NOMO-1 treated with DMSO at 0.1 percent for 48 hours (cell line): ENCODE measurements at regions not wholly inside any gene's neighbourhood (a gene's known extent, or its start where the extent isn't known, plus 50 kb on each side); places are given as distances from the start of the nearest gene placed in this dataset.
"Not testable (repeated sequence)": the region's sequence is repeated elsewhere in the genome, so short reads cannot be mapped to it uniquely, and the experiment has no call there.

Experiments used
- DNase-seq: peaks from one replicate; lab custom pipeline; 2025; ENCODE audit not compliant: unreplicated experiment; lab: John Stamatoyannopoulos, UW

DNA sequence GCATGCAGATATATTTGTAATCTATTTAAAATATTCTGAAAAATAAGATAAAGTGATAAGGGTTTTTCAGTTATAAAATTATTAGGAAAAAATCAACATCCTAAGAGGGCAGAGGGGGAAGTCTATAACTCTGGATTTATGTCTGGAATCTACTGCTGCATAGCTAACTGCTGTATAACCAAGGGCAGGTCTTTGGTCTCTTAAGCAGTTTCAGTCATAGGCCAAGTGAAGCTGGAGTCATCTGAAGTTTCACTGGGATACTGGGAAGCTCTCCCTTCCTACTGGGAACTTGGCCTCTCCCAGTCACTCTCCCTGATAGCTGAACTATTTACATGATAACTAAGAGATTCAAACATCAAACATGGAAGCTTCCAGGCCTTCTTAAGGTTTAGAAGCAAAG lies 1409.9 kb upstream of the PCDH7 start:
- no peak for DNase-seq

- DNase-seq: no peak
These were observed 1408.9 kb upstream of the PCDH7 start for GRCh38 chr4:29311247-29311646.

- no peak for DNase-seq
These were observed 1400.4 kb upstream of the PCDH7 start for GRCh38 chr4:29319663-29320340.

GRCh38 chr4:29320947-29321620 lies 1399.1 kb upstream of the PCDH7 start:
- DNase-seq: no peak

DNA sequence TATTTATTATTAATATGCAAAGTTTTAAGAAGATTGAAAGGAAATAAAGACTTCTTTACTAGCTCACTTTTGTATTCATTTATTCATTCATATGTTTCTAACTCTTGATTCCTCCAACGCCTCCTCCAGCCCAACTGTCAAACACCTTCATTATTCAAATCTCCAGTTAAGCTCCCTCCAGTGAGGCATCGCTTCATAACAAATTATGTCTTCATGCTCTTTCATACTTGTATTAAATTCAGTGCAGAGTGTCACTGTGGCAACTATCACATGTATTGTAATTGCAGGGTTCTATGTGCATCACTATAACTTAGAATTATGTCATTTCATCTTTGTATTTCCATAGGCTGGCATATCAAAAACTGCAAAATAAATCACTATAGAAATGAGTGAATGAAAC lies 1394.2 kb upstream of the PCDH7 start:
- DNase-seq: no peak

GRCh38 chr4:29326816-29327215 lies 1393.4 kb upstream of the PCDH7 start:
- no peak for DNase-seq

- no peak for DNase-seq
These were observed 1383.3 kb upstream of the PCDH7 start for GRCh38 chr4:29336861-29337260.

- DNase-seq: no peak
These were observed 1347.2 kb upstream of the PCDH7 start for GRCh38 chr4:29372971-29373370.

DNA sequence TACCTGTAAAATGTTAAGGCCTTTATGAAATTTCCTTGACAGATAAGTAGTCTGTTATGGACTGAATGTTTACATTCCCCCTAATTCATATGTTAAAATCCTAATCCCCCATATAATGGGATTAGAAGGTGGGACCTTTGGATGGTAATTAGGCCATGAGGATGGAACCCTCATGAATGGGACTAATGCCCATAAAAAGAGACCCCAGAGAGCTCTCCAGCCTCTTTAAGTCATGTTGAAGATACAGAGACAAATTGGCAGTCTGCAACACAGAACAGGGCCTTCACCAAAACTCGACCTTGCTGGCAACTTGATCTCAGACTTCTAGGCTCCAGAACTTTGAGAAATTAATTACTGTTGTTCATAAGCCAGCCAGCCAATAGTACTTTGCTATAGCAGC lies 1344.5 kb upstream of the PCDH7 start:
- no peak for DNase-seq

- not testable (repeated sequence) for DNase-seq
These were observed 1341.9 kb upstream of the PCDH7 start for GRCh38 chr4:29378237-29378636.

DNA sequence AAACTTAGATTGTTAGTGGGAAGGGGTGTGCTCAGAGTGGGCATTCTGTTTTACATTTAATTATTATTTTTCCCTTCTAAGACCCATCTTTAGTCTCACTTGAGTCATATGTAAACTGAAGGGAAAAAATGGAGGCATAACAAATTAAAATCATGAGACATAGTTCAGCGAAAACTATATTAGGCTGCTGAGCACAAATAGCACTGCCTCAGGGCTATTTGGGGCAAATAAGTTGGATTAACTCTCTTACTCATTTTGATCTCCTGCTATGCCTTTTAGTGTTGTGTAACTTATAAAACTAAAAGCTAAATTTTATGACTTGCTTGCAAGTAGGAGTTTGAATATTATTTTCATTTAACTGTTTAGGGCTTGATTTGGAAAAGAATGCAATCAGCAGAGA lies 1329.2 kb upstream of the PCDH7 start:
- DNase-seq: no peak

DNA sequence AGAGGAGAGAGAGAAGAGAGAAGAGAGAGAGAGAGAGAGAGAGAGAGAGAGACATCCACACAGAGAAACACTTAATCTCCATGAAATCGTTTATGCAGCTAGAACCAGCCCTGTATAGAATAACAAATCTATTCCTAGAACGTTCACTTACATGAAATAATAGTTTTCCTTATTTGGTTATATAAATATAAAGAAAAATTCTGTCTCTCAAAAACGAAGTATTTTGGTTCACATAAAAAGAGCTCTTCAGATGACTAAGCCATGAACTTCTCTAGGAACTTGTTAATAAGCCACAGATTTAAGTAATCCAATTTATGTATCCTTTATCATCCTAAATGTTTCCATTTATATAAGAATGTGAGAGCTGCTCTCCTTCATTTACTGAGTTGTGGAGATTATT lies 1315.1 kb upstream of the PCDH7 start:
- no peak for DNase-seq

GRCh38 chr4:29415771-29416170 lies 1304.4 kb upstream of the PCDH7 start:
- no peak for DNase-seq

DNA sequence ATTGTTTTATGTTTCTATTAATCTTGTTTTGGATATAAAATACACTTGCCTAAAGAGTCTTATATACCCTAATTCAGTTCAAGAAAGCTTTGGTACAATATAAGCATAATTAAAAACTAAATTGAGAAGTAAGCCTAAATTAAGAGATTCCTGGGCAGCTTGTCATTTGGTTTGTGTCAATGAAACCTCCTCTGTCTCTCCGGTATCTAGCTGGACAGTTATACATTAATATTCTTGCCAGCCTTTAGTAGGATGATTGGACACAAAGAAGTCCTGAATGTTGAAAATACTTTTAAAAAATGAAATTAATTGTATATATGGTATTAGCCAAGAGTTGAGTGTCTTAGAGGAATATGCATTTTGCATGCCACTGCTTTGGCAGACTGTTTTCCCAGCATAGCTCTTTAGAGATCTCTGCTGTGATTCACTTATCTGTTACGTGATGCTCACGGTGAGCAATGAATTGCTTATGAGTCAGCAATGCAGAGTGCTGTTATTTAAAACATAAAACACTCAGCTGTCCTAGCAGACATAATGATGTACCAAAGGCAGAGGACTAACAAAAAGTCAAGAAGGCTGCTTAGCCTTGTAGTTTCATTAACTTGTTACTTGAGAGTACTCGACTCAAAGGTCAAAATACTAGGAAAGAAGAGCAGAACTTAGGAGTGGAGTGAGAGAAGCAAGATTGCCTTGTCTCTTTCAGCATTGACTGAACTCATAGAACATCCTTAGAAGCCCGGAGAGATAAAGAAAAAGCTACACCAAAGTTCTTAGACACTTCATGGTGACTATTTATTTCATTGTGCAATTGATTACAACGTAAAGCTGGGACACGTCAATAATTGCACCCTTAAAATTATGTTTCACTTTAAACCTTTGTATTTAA lies 1296.1 kb upstream of the PCDH7 start:
- no peak for DNase-seq

DNA sequence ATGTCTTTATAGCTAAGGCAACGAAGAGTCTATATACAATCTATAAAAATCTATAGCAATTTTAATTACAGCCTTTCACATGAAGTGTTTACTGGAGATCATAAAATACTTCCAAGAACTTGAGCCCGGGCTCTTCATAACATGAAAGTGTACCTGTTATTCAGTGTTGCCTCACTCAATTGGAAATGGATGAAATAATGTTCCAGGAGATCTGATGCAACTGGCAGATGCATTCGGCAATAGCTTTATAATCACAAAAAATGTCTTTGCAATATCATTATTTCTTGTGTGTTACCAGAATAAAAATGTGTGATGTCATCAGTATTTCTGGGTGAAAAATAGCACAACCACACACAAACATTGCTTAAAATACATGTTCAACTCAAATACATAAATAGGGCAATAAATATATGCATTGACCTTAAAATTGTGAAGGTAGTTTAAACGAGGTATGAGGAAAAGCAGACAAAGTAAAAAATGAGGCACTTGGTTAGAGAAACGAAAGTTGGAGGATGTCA lies 1266.8 kb upstream of the PCDH7 start:
- DNase-seq: no peak

DNA sequence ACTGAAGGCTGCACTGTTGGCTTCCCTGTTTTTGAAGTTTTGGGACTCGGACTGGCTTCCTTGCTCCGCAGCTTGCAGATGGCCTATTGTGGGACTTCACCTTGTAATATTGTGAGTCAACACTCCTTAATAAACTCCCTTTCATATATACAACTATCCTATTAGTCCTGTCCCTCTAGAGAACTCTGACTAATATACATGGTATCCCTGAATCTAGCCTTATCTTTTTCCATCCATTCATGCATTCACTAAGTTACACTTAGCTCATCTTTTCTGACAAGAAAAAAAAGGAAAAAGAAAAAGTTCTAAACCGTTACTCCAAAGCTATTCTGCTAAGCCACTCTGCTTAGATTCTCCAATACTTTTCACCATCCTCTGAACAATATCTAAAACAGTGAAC lies 1260.2 kb upstream of the PCDH7 start:
- DNase-seq: no peak

DNA sequence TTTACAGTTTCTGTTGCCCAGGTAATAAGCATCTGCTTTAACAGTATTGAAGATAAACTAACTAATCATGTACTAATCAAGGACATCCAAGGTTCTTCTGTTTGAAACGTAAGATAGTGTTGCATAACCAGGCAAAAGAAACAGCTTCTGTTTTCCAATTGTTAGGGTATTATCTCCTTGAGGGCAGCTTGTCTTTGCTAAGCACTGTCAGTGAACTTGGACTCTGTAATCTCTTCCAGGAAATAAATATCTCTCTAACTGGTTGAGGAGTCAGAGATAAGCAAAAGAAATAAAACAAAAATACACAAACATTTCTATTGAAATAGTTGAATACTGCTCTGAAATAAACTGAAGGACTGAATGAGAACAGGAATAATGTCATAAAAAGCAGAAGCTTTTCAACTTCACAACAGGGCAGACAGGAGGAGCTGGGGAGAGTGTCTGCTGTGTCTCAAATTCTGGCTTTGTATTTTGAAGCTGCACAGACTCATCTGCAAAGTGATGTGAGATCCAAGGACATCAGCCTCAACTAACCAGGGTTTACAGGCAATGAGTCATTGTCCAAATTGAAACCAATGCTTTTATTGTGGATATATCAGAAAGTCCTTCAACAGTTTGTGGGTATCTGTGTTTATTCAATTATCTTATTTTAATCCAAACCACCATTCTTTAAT lies 1253.0 kb upstream of the PCDH7 start:
- no peak for DNase-seq
